ENCODE measurements at regions not wholly inside any gene's neighbourhood (a gene's known extent, or its start where the extent isn't known, plus 50 kb on each side); places are given as distances from the start of the nearest gene placed in this dataset.
"Not testable (repeated sequence)": the region's sequence is repeated elsewhere in the genome, so short reads cannot be mapped to it uniquely, and the experiment has no call there.

DNA sequence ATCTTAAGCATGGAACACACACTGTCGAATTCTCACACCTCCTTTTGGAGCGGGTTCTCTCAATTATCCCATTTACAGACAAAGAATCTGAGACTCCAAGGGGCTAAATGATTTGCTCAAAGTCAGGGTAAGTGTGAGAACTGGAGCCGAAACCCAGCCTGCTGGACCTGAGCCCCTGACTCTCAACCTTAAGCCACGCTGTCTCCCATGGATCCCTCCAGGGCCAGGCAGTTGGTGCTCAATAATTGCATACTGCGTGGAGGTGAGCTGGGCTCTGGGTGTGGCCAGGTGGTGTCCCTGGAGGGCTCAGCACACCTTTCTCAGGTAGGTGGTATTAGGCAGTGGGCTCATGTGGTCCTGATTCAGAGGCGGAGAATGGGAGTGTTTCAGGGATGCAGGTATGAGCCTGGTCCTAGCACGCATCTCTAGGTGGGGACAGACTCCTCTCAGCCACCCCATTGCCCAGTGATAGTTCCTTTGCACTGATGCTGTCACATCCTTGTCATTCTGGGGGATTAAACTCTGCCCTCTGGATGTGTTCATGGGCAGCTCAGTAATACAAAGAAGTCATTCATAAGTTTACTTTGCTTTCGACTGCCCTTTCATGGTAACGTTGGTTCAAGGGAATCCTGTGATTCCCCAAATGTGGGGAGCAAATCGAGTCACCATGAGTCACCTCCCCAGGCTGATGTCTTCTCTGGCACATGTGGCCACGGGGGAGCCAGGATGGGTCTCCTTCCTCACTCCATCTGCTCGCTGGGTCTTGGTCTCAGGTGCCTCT lies 399.5 kb upstream of the TNRC6C start:
- no peak for ATAC-seq
- no peak for DNase-seq (ENCODE audit: low spot score)

DNA sequence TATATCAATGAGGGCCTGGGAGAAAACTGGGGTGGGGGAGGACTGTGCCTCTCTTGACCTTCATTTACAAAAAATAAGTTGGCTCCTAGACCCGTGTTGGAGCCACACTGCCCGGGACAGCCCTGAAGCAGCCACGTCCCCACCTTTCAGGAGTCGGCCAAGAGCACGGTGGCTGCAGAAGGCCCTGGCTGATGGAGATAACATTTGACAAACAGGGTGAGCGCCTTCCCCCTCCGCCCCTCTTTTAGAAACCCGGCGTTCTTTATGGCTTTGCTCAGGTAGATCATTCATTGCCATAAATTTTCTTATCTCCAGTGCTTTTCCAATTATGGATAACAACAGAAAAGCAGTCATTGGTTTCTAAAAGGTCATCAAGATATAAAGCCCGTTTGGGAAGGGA lies 398.1 kb upstream of the TNRC6C start:
- no peak for ATAC-seq
- DNase-seq (ENCODE audit: low spot score) = no peak

DNA sequence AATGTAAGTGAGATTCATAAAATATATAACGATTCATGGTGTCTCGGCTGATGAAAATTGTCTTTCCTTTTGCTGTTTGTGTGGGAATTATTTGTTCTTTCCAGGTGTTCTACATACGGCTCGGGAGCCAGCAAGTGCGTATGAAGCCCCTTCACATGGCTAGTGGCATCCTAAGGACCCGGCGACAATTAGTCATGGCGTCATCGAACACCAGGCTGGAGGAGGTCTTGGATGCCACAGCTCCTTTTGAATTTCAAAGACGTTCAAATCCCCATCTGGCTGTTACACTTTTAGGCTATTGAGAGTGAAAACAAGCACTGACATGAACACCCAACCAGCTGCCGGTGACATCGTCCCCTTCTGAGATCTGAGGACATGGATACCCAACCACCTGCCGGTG lies 397.7 kb upstream of the TNRC6C start:
- DNase-seq (ENCODE audit: low spot score) (no peak), ATAC-seq (no peak)

GRCh38 chr17:77562361-77562760 lies 396.1 kb upstream of the TNRC6C start:
- ATAC-seq = not testable (repeated sequence)

GRCh38 chr17:77563439-77564102 lies 394.9 kb upstream of the TNRC6C start:
- DNase-seq (ENCODE audit: low spot score) = no peak
- no peak for ATAC-seq

More at GRCh38 chr17:77562361-77562760, 396.1 kb upstream of the TNRC6C start:
- DNase-seq (ENCODE audit: low spot score) = not testable (repeated sequence)

DNA sequence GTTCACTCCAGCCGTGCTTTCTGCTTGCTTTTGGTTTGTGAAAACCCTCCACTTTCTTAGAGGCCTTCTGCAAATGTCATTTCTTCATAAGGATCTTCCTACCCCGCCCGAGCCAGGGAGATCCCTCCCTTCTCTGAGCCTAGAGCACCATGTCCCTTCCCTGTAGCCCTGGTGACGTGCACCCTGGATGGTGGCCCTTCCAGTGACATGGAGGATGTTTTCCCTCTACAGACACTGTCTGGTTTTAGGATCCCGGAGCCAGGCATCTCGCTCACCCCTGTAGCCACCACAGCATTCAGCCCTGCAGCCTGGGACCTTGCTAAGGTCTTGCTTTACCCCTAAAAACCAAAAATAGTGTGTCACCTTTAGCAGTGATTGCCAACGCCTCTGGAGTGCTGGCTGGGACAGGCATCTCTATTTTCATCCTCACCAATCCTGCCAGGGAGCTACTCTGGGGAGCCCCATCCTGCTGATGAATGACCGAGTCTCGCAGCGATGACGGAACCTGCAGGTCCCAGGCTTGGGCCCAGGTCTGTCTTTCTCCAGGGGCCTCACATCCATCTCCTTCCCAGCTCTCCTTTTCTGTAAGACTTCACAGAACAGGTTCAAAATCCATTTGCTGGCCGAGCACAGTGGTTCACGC lies 394.1 kb upstream of the TNRC6C start:
- ATAC-seq (no peak), DNase-seq (ENCODE audit: low spot score) (no peak)

GRCh38 chr17:77565166-77565565 lies 393.3 kb upstream of the TNRC6C start:
- DNase-seq (ENCODE audit: low spot score) = no peak
- ATAC-seq = no peak

DNA sequence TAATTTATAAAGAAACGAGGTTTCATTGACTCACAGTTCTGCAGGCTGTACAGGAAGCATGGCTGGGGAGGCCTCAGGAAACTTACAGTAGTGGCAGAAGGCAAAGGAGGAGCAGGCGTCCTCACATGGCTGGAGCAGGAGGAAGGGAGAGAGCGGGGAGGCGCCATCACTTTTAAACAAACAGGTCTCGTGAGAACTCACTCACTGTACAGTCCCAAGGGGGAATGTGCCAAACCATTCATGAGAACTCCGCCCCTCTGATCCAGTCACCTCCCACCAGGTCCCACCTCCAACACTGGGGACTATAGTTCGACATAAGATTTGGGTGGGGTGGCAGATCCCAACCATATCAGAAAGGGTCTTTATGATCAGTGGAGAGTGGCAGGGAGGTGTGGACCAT lies 392.4 kb upstream of the TNRC6C start:
- ATAC-seq (no peak), DNase-seq (ENCODE audit: low spot score) (no peak)

GRCh38 chr17:77566566-77567138 lies 391.9 kb upstream of the TNRC6C start:
- DNase-seq (ENCODE audit: low spot score) = no peak

GRCh38 chr17:77568540-77568939 lies 390.0 kb upstream of the TNRC6C start:
- DNase-seq (ENCODE audit: low spot score) (no peak), ATAC-seq (no peak)

More at GRCh38 chr17:77566566-77567138, 391.9 kb upstream of the TNRC6C start:
- ATAC-seq = no peak

GRCh38 chr17:77569846-77570564 lies 388.5 kb upstream of the TNRC6C start:
- DNase-seq (ENCODE audit: low spot score) (no peak), ATAC-seq (no peak)

DNA sequence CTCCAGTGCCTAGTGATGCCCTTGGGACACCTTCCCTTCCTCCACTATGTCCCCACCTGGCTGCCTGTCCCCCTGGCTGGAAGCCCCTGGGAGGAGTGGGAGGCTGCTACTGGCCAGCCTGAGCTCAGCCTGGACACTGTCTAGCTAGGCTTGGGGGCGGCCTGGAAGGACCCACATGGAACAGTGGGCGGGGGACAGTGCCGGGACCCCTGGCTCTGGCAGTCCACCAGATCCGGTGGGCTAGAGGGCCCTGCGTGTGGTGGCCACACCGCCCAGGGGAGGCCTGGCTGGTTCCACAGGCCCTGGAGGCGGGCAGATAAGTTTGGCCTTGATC lies 388.0 kb upstream of the TNRC6C start:
- no peak for ATAC-seq

DNA sequence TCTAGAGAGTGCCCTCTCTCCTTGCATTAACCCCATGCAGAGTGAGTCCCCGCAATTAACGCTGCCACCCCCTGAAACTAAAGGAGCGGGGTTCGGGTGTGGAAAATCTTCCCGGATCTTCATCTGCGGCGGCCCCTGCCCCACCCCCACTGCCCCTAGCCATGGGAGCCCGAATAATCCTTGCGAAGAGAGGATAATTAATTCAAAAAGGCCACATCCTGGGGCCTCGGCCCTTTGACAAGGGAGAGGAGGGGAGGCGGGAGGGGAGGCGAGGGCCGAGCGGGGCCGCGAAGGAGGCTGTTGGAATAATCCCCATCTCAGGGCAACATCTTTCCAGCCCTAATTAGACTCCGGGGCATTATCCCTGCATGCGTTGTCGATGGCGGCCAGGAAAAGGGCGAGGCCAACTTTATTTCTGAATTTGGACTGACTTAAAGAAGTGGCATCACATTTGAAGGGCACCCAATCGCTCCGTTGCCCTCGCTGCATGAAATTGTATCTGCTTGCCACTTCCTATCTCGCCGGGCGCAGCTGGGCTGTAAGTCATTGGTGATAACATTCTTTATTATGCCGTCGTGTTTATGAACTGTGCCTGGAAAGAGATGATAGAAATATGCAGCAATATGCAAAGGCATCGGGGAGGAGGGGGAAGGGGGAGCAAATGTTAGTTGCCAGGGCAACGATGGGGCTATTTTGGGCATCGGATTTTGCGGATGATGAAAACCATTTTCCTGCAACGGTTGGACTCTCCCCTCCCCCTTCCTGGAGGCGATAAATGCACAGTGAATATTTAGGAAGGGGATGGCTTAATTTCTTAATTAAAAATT lies 387.1 kb upstream of the TNRC6C start:
- ATAC-seq (no peak), DNase-seq (ENCODE audit: low spot score) (no peak)

More for the DNA sequence above, 388.0 kb upstream of the TNRC6C start:
- DNase-seq (ENCODE audit: low spot score) = no peak

DNA sequence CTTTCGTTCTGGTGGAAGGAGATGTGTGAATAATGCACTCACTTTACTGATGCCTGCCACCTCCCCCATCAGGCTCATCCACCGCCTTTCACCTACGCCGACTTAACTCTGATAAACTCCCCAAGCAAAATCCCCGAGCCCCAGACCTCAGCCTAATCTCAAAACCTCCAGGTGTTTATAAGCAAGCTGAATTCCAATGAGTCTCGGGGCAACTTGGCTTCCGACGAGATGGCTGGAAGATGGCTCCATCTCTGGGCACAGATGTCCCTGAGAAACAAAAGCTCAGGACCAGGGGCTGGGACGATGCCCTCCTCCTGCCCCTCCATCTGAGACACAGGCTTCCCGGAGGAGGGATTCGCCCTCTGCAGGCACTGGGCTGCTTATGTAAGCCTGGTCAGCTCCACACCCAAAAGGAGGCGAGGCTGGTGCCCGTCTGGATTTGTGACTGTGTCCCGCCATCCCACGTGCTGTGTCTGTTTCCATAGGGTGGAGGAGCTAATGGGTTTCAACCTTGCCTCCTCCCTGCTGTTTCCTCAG lies 386.4 kb upstream of the TNRC6C start:
- DNase-seq (ENCODE audit: low spot score) (no peak), ATAC-seq (no peak)

- DNase-seq (ENCODE audit: low spot score) (no peak), ATAC-seq (no peak)
Measured at GRCh38 chr17:77572851-77573250, 385.7 kb upstream of the TNRC6C start.

DNA sequence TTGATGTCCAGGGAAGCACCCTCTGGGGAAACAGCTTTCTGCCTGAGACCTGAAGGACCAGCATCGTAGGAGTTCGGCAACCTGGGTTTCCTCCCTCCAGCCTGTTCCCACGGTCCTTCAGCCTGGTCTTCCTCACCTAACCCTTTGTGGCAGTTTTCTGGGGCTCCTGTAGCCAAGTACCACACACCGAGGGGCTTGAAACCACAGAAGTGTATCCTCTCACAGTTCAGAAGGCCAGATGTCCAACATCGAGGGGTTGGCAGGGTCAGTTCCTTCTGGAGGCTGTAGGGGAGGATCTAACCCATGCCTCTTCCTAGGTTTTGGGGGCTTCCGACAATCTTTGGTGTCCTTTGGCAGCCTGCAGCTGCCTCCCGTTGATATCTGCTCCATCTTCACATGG lies 381.0 kb upstream of the TNRC6C start:
- DNase-seq (ENCODE audit: low spot score) (no peak), ATAC-seq (no peak)

DNA sequence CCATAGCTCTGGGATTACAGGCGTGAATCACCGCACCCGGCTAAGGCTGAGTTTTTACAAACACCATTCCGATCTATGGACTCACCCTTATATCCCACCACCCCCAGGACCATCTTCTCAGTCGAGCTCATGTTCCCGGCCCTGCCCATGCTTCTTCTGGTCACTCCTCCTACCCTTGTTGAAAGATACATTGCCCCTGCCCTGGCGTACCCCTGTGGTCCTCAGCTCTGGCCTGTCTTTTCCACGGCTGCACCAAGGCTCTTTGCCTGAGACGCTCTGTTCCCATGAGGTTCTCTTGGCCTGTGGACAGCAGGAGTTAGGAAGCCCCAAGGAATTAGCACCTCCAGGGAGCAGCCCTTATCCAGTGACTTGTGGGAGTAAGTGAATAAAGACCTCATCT lies 379.4 kb upstream of the TNRC6C start:
- DNase-seq (ENCODE audit: low spot score) = no peak
- no peak for ATAC-seq

DNA sequence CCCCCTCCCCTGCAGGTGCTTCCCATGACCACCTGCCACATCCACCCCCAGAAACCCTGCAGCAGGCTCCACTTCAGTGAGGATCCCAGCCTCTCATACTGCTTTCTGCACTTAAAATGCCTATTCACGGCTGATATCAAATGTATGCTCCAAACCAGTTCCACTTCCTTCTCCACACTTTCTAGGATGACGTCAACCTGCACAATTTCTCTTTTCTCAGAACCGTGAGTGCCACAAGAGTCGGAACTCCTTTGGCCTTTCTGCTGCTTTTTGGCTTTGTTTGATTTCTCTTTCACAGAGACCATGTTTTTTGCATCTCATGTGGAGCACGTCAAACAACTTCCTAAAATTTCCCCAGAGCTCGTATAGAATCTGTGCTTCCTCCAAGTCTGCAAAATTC lies 378.8 kb upstream of the TNRC6C start:
- ATAC-seq = no peak
- DNase-seq (ENCODE audit: low spot score) = no peak

DNA sequence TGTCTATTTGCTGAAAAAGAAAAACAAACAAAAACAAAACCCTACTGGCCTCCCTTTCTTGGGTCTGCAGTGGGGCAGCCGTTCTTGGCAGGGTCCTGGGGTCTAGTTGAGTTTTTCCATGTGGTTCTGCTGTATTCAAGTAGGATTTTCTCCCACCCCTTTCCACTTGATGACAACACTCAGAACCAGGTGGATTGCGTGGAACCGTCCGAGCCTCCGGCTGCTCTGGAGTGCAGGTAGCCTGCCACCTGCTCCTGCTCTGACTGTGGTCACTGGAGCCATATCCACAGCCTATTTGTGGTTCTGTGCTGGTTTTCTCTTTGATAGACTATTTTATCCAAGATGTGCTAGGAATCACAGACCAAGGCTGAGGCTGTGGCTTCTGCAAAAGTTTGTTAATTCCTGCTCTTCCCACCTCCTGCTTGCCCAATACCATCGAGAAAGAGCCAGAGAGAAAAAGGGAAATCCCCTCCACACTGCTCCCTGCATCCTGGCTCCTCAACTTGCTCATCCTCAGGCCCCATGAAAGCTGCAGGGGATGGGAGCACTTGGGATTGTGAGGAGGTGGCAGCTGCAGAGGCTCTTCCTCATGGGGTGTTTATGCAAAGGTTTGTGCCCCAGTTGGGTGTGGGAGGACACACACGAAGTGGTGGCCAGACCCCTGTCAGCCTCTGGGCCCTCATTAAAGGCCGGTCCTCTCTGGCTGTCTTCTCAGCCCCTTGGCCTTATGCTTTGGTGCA lies 377.8 kb upstream of the TNRC6C start:
- DNase-seq (ENCODE audit: low spot score) (no peak), ATAC-seq (no peak)
